HepG2 (cell line): ENCODE measurements at regions not wholly inside any gene's neighbourhood (a gene's known extent, or its start where the extent isn't known, plus 50 kb on each side); places are given as distances from the start of the nearest gene placed in this dataset.
A peak's percentile ranks its signal among the peaks of the same experiment; 100 is the strongest.

Source experiments
- AGO2 ChIP-seq: fragments of 200-400 bp; formaldehyde crosslinking; optimal IDR thresholded peaks from 2 replicates; pipeline ENCODE3; 2017; ENCODE audit warnings: mild to moderate bottlenecking, low read depth, low read length, moderate library complexity
- HDAC2 ChIP-seq: sonication (generic); formaldehyde crosslinking; IDR thresholded peaks from 2 replicates; pipeline ENCODE4 v1.4.0; 2020; ENCODE audit warnings: missing genetic modification reagents
- MTF1 ChIP-seq: sonication (generic); formaldehyde crosslinking; IDR thresholded peaks from 2 replicates; pipeline ENCODE4 v1.5.0; 2020; ENCODE audit warnings: missing genetic modification reagents
- NCOA5 ChIP-seq: sonication (generic); formaldehyde crosslinking; IDR thresholded peaks from 2 replicates; pipeline ENCODE4 v1.4.0; 2020; ENCODE audit warnings: missing genetic modification reagents
- NR2F2 ChIP-seq: IDR thresholded peaks from 2 replicates; pipeline ENCODE4 v1.6.1; 2012; ENCODE audit warnings: low read depth, inconsistent platforms, borderline replicate concordance
- PAF1 ChIP-seq: IDR thresholded peaks from 2 replicates; pipeline ENCODE4 v1.6.1; 2016; ENCODE audit warnings: missing genetic modification reagents, missing compliant biosample characterization
- POLR2G ChIP-seq: fragments of 200-400 bp; formaldehyde crosslinking; IDR thresholded peaks from 2 replicates; pipeline ENCODE4 v1.6.1; 2018; ENCODE audit warnings: mild to moderate bottlenecking, low read depth, low read length, moderate library complexity
- ZBTB1 ChIP-seq: sonication (generic); formaldehyde crosslinking; IDR thresholded peaks from 2 replicates; pipeline ENCODE4 v1.4.0; 2020; ENCODE audit warnings: missing genetic modification reagents, borderline replicate concordance
- ZKSCAN5 ChIP-seq: sonication (generic); formaldehyde crosslinking; IDR thresholded peaks from 2 replicates; pipeline ENCODE4 v1.5.1; 2020; ENCODE audit warnings: mild to moderate bottlenecking, missing genetic modification reagents
- ZNF230 ChIP-seq: sonication (generic); formaldehyde crosslinking; IDR thresholded peaks from 2 replicates; pipeline ENCODE4 v1.4.0; 2020; ENCODE audit warnings: mild to moderate bottlenecking, missing genetic modification reagents
- ZNF605 ChIP-seq: sonication (generic); formaldehyde crosslinking; IDR thresholded peaks from 2 replicates; pipeline ENCODE4 v1.8.0; 2022; ENCODE audit warnings: mild to moderate bottlenecking, missing genetic modification reagents
- ZNF737 ChIP-seq: sonication (generic); formaldehyde crosslinking; IDR thresholded peaks from 2 replicates; pipeline ENCODE4 v1.5.0; 2020; ENCODE audit warnings: missing genetic modification reagents, mild to moderate bottlenecking, borderline replicate concordance
- ZSCAN21 ChIP-seq: sonication (generic); formaldehyde crosslinking; IDR thresholded peaks from 2 replicates; pipeline ENCODE4 v1.8.0; 2022; ENCODE audit warnings: mild to moderate bottlenecking, missing genetic modification reagents, moderate library complexity, borderline replicate concordance
- TF ChIP-seq, protein P1 (sequence below): IDR thresholded peaks from 2 replicates; pipeline ENCODE4 v1.6.1; 2016; ENCODE audit warnings: low read depth, missing genetic modification reagents, missing compliant biosample characterization
- TF ChIP-seq, protein P2 (sequence below): conservative IDR thresholded peaks from 2 replicates; pipeline ENCODE4 v1.6.1; 2018; ENCODE audit warnings: missing genetic modification reagents
- TF ChIP-seq, protein P3 (sequence below): sonication (generic); formaldehyde crosslinking; IDR thresholded peaks from 2 replicates; pipeline ENCODE4 v1.4.0; 2020; ENCODE audit warnings: missing genetic modification reagents, borderline replicate concordance
- TF ChIP-seq, protein P4 (sequence below), 2 experiments: sonication (generic) in 1 of 2; formaldehyde crosslinking in 1 of 2; IDR thresholded peaks; 2 replicates each; pipeline versions ENCODE4 v1.6.1 to v1.9.0; 2014 to 2022; ENCODE audit warnings: antibody characterized with exemption in 1 of 2, borderline replicate concordance in 1 of 2, inconsistent platforms in 1 of 2, low read depth in 1 of 2, missing genetic modification reagents in 1 of 2

DNA sequence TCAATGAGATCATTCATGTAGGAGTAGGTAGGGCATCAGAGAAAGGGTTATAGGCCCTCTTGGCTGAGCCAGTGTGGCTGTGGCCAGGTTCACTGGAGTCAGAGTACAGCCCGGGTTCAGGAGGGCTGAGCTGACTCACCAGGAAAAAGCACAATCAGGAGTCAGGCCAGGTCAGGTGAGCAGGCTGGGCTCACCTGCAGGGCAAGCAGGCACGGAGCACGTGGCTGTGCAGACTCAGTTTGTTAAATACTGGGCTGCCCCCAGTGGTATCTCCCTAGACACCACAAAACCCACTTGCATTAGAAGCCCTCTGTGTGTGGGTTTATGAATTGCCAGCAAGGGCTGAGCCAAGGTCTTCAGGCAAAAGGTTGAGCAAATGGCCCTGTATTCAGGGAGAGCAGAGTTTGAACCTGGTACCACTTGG lies 122.1 kb upstream of the SERBP1 start (continued):
- TF ChIP-seq HDAC2 = peak; percentile 74
- TF ChIP-seq, protein P1, sequence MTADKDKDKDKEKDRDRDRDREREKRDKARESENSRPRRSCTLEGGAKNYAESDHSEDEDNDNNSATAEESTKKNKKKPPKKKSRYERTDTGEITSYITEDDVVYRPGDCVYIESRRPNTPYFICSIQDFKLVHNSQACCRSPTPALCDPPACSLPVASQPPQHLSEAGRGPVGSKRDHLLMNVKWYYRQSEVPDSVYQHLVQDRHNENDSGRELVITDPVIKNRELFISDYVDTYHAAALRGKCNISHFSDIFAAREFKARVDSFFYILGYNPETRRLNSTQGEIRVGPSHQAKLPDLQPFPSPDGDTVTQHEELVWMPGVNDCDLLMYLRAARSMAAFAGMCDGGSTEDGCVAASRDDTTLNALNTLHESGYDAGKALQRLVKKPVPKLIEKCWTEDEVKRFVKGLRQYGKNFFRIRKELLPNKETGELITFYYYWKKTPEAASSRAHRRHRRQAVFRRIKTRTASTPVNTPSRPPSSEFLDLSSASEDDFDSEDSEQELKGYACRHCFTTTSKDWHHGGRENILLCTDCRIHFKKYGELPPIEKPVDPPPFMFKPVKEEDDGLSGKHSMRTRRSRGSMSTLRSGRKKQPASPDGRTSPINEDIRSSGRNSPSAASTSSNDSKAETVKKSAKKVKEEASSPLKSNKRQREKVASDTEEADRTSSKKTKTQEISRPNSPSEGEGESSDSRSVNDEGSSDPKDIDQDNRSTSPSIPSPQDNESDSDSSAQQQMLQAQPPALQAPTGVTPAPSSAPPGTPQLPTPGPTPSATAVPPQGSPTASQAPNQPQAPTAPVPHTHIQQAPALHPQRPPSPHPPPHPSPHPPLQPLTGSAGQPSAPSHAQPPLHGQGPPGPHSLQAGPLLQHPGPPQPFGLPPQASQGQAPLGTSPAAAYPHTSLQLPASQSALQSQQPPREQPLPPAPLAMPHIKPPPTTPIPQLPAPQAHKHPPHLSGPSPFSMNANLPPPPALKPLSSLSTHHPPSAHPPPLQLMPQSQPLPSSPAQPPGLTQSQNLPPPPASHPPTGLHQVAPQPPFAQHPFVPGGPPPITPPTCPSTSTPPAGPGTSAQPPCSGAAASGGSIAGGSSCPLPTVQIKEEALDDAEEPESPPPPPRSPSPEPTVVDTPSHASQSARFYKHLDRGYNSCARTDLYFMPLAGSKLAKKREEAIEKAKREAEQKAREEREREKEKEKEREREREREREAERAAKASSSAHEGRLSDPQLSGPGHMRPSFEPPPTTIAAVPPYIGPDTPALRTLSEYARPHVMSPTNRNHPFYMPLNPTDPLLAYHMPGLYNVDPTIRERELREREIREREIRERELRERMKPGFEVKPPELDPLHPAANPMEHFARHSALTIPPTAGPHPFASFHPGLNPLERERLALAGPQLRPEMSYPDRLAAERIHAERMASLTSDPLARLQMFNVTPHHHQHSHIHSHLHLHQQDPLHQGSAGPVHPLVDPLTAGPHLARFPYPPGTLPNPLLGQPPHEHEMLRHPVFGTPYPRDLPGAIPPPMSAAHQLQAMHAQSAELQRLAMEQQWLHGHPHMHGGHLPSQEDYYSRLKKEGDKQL = no peak
- no peak for TF ChIP-seq AGO2
- no peak for TF ChIP-seq MTF1 (CRISPR knock-in tag)
- TF ChIP-seq ZKSCAN5 (CRISPR knock-in tag) = no peak
- TF ChIP-seq ZBTB1 (CRISPR knock-in tag) = no peak
- TF ChIP-seq, protein P2, sequence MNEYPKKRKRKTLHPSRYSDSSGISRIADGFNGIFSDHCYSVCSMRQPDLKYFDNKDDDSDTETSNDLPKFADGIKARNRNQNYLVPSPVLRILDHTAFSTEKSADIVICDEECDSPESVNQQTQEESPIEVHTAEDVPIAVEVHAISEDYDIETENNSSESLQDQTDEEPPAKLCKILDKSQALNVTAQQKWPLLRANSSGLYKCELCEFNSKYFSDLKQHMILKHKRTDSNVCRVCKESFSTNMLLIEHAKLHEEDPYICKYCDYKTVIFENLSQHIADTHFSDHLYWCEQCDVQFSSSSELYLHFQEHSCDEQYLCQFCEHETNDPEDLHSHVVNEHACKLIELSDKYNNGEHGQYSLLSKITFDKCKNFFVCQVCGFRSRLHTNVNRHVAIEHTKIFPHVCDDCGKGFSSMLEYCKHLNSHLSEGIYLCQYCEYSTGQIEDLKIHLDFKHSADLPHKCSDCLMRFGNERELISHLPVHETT (CRISPR knock-in tag) = no peak
- TF ChIP-seq ZNF605 = peak; percentile 57; the same call in 1 of the 2 replicates
- no peak for TF ChIP-seq ZSCAN21 (CRISPR knock-in tag)
- TF ChIP-seq NR2F2 = no peak
- TF ChIP-seq ZNF230 (CRISPR knock-in tag) = no peak
- TF ChIP-seq NCOA5 (CRISPR knock-in tag) = no peak
- no peak for TF ChIP-seq ZNF737
- no peak for TF ChIP-seq PAF1 (CRISPR knock-in tag)
- TF ChIP-seq, protein P3, sequence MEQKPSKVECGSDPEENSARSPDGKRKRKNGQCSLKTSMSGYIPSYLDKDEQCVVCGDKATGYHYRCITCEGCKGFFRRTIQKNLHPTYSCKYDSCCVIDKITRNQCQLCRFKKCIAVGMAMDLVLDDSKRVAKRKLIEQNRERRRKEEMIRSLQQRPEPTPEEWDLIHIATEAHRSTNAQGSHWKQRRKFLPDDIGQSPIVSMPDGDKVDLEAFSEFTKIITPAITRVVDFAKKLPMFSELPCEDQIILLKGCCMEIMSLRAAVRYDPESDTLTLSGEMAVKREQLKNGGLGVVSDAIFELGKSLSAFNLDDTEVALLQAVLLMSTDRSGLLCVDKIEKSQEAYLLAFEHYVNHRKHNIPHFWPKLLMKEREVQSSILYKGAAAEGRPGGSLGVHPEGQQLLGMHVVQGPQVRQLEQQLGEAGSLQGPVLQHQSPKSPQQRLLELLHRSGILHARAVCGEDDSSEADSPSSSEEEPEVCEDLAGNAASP = peak; percentile 97
- no peak for TF ChIP-seq POLR2G
- TF ChIP-seq, protein P4, sequence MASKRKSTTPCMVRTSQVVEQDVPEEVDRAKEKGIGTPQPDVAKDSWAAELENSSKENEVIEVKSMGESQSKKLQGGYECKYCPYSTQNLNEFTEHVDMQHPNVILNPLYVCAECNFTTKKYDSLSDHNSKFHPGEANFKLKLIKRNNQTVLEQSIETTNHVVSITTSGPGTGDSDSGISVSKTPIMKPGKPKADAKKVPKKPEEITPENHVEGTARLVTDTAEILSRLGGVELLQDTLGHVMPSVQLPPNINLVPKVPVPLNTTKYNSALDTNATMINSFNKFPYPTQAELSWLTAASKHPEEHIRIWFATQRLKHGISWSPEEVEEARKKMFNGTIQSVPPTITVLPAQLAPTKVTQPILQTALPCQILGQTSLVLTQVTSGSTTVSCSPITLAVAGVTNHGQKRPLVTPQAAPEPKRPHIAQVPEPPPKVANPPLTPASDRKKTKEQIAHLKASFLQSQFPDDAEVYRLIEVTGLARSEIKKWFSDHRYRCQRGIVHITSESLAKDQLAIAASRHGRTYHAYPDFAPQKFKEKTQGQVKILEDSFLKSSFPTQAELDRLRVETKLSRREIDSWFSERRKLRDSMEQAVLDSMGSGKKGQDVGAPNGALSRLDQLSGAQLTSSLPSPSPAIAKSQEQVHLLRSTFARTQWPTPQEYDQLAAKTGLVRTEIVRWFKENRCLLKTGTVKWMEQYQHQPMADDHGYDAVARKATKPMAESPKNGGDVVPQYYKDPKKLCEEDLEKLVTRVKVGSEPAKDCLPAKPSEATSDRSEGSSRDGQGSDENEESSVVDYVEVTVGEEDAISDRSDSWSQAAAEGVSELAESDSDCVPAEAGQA (IDR thresholded peaks at IDR 0.05; ENCODE audit: low read depth) = no peak
- TF ChIP-seq, protein P4 (CRISPR knock-in tag; IDR thresholded peaks at IDR 0.05; ENCODE audit: borderline replicate concordance) = no peak
